ENCODE measurements at regions not wholly inside any gene's neighbourhood (a gene's known extent, or its start where the extent isn't known, plus 50 kb on each side); places are given as distances from the start of the nearest gene placed in this dataset.

DNA sequence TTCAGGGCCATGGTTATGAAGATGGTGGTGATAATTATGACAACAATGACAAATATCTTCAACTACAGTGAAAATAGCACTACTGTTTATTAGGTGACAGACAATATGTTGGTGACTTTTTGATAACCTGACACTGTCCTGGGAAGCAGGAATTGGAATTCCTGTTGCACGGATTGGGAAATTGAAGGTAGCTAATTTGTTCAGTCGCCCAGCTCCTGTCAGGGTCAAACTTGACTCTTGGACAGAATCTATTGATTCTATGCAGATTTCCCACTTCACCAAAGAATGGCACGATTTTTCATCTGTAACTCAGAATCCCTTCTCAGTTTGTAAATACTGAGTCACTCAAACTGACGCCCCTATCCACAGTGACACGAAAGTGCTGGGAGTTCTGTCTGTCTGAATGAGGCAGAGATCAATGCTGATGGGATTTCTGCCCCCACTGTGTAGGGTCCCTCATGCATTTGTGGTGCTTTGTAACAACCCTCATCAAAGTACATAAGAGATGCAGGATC lies 779.5 kb upstream of the ID2 start:
- TF ChIP-seq, protein P1, sequence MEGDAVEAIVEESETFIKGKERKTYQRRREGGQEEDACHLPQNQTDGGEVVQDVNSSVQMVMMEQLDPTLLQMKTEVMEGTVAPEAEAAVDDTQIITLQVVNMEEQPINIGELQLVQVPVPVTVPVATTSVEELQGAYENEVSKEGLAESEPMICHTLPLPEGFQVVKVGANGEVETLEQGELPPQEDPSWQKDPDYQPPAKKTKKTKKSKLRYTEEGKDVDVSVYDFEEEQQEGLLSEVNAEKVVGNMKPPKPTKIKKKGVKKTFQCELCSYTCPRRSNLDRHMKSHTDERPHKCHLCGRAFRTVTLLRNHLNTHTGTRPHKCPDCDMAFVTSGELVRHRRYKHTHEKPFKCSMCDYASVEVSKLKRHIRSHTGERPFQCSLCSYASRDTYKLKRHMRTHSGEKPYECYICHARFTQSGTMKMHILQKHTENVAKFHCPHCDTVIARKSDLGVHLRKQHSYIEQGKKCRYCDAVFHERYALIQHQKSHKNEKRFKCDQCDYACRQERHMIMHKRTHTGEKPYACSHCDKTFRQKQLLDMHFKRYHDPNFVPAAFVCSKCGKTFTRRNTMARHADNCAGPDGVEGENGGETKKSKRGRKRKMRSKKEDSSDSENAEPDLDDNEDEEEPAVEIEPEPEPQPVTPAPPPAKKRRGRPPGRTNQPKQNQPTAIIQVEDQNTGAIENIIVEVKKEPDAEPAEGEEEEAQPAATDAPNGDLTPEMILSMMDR (IDR thresholded peaks at IDR 0.05): no peak
- no peak for TF ChIP-seq POLR2A (IDR thresholded peaks at IDR 0.05)
